Ishikawa (cell line): ENCODE measurements at regions not wholly inside any gene's neighbourhood (a gene's known extent, or its start where the extent isn't known, plus 50 kb on each side); places are given as distances from the start of the nearest gene placed in this dataset.

Experiments
- EP300 ChIP-seq: IDR thresholded peaks from 2 replicates; pipeline ENCODE4 v1.6.1; 2012; ENCODE audit warnings: borderline replicate concordance
- RAD21 ChIP-seq: IDR thresholded peaks from 2 replicates; pipeline ENCODE4 v1.6.1; 2012; ENCODE audit warnings: low read depth
- YY1 ChIP-seq: IDR thresholded peaks from 2 replicates; pipeline ENCODE4 v1.6.1; 2012; ENCODE audit warnings: low read depth
- TF ChIP-seq, protein P1 (sequence below): IDR thresholded peaks from 2 replicates; pipeline ENCODE4 v1.6.1; 2012; ENCODE audit warnings: low read depth, mild to moderate bottlenecking
- TF ChIP-seq, protein P2 (sequence below): IDR thresholded peaks from 2 replicates; pipeline ENCODE4 v1.6.1; 2012

DNA sequence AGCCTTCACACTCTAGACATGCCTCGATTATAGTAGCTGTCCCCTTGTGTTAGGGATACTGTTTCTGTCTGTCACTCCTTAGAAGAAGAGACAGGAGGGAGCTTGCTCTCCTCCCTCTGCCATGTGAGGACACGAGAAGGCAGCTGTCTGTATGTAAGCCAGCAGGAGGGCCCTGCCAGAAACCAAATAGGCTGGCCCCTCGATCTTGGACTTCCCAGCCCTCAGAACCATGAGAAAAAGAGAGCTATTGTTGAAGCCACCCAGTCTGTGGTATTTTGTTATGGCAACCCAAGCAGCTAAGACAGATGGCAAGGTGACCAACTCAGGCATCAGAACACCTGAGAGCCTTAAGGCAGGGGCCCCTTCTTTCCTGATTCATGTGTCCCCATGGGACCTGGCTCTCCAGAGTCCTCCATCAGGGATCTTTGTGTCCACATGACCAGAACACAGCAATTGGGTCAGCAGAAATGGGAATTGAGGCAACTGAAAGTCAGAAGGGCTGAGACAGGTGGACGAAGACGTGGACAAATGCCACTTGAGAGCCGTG lies 65.6 kb upstream of the NPAS1 start:
- TF ChIP-seq YY1 (no peak), RAD21 (no peak), EP300 (no peak)
- TF ChIP-seq, protein P1, sequence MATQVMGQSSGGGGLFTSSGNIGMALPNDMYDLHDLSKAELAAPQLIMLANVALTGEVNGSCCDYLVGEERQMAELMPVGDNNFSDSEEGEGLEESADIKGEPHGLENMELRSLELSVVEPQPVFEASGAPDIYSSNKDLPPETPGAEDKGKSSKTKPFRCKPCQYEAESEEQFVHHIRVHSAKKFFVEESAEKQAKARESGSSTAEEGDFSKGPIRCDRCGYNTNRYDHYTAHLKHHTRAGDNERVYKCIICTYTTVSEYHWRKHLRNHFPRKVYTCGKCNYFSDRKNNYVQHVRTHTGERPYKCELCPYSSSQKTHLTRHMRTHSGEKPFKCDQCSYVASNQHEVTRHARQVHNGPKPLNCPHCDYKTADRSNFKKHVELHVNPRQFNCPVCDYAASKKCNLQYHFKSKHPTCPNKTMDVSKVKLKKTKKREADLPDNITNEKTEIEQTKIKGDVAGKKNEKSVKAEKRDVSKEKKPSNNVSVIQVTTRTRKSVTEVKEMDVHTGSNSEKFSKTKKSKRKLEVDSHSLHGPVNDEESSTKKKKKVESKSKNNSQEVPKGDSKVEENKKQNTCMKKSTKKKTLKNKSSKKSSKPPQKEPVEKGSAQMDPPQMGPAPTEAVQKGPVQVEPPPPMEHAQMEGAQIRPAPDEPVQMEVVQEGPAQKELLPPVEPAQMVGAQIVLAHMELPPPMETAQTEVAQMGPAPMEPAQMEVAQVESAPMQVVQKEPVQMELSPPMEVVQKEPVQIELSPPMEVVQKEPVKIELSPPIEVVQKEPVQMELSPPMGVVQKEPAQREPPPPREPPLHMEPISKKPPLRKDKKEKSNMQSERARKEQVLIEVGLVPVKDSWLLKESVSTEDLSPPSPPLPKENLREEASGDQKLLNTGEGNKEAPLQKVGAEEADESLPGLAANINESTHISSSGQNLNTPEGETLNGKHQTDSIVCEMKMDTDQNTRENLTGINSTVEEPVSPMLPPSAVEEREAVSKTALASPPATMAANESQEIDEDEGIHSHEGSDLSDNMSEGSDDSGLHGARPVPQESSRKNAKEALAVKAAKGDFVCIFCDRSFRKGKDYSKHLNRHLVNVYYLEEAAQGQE = no peak
- TF ChIP-seq, protein P2, sequence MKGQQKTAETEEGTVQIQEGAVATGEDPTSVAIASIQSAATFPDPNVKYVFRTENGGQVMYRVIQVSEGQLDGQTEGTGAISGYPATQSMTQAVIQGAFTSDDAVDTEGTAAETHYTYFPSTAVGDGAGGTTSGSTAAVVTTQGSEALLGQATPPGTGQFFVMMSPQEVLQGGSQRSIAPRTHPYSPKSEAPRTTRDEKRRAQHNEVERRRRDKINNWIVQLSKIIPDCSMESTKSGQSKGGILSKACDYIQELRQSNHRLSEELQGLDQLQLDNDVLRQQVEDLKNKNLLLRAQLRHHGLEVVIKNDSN = no peak
